ENCODE measurements at regions not wholly inside any gene's neighbourhood (a gene's known extent, or its start where the extent isn't known, plus 50 kb on each side); places are given as distances from the start of the nearest gene placed in this dataset.

DNA sequence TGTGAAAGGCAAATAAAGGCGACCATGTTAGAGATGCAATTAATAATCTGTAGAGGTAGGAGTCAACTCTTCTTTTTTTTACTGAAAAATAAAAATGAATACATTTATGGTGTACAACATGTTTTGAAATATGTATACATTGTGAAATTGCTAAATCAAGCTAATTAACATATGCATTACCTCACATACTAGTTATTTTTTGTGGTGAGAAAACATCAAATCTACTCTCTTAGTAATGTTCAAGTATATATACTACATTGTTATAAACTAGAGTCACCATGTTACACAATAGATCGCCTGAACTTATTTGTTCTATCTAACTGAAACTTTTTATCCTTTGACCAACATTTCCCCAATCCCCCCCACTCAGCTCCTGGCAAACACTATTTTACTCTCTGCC is 143.2 kb downstream of the POU4F1 start:
- TF ChIP-seq, protein P1, sequence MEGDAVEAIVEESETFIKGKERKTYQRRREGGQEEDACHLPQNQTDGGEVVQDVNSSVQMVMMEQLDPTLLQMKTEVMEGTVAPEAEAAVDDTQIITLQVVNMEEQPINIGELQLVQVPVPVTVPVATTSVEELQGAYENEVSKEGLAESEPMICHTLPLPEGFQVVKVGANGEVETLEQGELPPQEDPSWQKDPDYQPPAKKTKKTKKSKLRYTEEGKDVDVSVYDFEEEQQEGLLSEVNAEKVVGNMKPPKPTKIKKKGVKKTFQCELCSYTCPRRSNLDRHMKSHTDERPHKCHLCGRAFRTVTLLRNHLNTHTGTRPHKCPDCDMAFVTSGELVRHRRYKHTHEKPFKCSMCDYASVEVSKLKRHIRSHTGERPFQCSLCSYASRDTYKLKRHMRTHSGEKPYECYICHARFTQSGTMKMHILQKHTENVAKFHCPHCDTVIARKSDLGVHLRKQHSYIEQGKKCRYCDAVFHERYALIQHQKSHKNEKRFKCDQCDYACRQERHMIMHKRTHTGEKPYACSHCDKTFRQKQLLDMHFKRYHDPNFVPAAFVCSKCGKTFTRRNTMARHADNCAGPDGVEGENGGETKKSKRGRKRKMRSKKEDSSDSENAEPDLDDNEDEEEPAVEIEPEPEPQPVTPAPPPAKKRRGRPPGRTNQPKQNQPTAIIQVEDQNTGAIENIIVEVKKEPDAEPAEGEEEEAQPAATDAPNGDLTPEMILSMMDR (IDR thresholded peaks at IDR 0.05), result no peak
- no peak for TF ChIP-seq POLR2A (IDR thresholded peaks at IDR 0.05)

All from prostate gland (tissue), 2 donors.